ENCODE measurements at regions not wholly inside any gene's neighbourhood (a gene's known extent, or its start where the extent isn't known, plus 50 kb on each side); places are given as distances from the start of the nearest gene placed in this dataset.

- no peak overlapping the region for H3K4me3 ChIP-seq (ENCODE audit: low read depth in 1 of 5, low read length in 5 of 5)
- no peak overlapping the region for H3K27ac ChIP-seq (ENCODE audit: low read depth, low read length)
- H3K27me3 ChIP-seq (ENCODE audit: control insufficient read depth in 5 of 5, insufficient read depth in 4 of 5, low read length in 5 of 5), result no peaks in the 10 kb centered on the region
- no peaks in the 10 kb centered on the region for H3K9me3 ChIP-seq (ENCODE audit: control insufficient read depth in 5 of 5, low read length in 5 of 5)
- H3K9ac ChIP-seq (ENCODE audit: low read length in 5 of 5), result no peak overlapping the region
- no peaks in the 10 kb centered on the region for H3K36me3 ChIP-seq (ENCODE audit: control insufficient read depth in 5 of 5, insufficient read depth in 5 of 5, low read length in 5 of 5)
- no peaks in the 10 kb centered on the region for H3K4me1 ChIP-seq (ENCODE audit: control insufficient read depth in 5 of 5, insufficient read depth in 5 of 5, low read length in 5 of 5)
Measured at GRCh38 chr21:27622631-27623030, 655.7 kb upstream of the ADAMTS5 start.

- no peaks in the 10 kb centered on the region for H3K27me3 ChIP-seq (ENCODE audit: control insufficient read depth in 5 of 5, insufficient read depth in 4 of 5, low read length in 5 of 5)
- no peak overlapping the region for H3K4me3 ChIP-seq (ENCODE audit: low read depth in 1 of 5, low read length in 5 of 5)
- no peaks in the 10 kb centered on the region for H3K36me3 ChIP-seq (ENCODE audit: control insufficient read depth in 5 of 5, insufficient read depth in 5 of 5, low read length in 5 of 5)
- H3K4me1 ChIP-seq (ENCODE audit: control insufficient read depth in 5 of 5, insufficient read depth in 5 of 5, low read length in 5 of 5), result no peaks in the 10 kb centered on the region
- H3K9me3 ChIP-seq (ENCODE audit: control insufficient read depth in 5 of 5, low read length in 5 of 5), result no peaks in the 10 kb centered on the region
- no peak overlapping the region for H3K9ac ChIP-seq (ENCODE audit: low read length in 5 of 5)
- H3K27ac ChIP-seq (ENCODE audit: low read depth, low read length), result no peak overlapping the region
Measured at GRCh38 chr21:27614231-27614630, 647.3 kb upstream of the ADAMTS5 start.

- Histone ChIP-seq H3K4me1 (ENCODE audit: control insufficient read depth in 5 of 5, insufficient read depth in 5 of 5, low read length in 5 of 5) (no peaks in the 10 kb centered on the region), H3K36me3 (ENCODE audit: control insufficient read depth in 5 of 5, insufficient read depth in 5 of 5, low read length in 5 of 5) (no peaks in the 10 kb centered on the region), H3K9me3 (ENCODE audit: control insufficient read depth in 5 of 5, low read length in 5 of 5) (no peaks in the 10 kb centered on the region), H3K27me3 (ENCODE audit: control insufficient read depth in 5 of 5, insufficient read depth in 4 of 5, low read length in 5 of 5) (no peaks in the 10 kb centered on the region), H3K4me3 (ENCODE audit: low read depth in 1 of 5, low read length in 5 of 5) (no peak overlapping the region), H3K27ac (ENCODE audit: low read depth, low read length) (no peak overlapping the region), H3K9ac (ENCODE audit: low read length in 5 of 5) (no peak overlapping the region)
Measured at GRCh38 chr21:27606422-27606821, 639.5 kb upstream of the ADAMTS5 start.

GRCh38 chr21:27596196-27596595 is 629.3 kb upstream of the ADAMTS5 start:
- Histone ChIP-seq H3K27me3 (ENCODE audit: control insufficient read depth in 5 of 5, insufficient read depth in 4 of 5, low read length in 5 of 5) (no peaks in the 10 kb centered on the region), H3K4me3 (ENCODE audit: low read depth in 1 of 5, low read length in 5 of 5) (no peak overlapping the region), H3K9ac (ENCODE audit: low read length in 5 of 5) (no peak overlapping the region), H3K4me1 (ENCODE audit: control insufficient read depth in 5 of 5, insufficient read depth in 5 of 5, low read length in 5 of 5) (no peaks in the 10 kb centered on the region), H3K27ac (ENCODE audit: low read depth, low read length) (no peak overlapping the region), H3K9me3 (ENCODE audit: control insufficient read depth in 5 of 5, low read length in 5 of 5) (peaks cover 0 to 6% (median 0%) of the 10 kb centered on the region in 5 donors), H3K36me3 (ENCODE audit: control insufficient read depth in 5 of 5, insufficient read depth in 5 of 5, low read length in 5 of 5) (no peaks in the 10 kb centered on the region)

GRCh38 chr21:27595716-27596115 is 628.8 kb upstream of the ADAMTS5 start:
- Histone ChIP-seq H3K9me3 (ENCODE audit: control insufficient read depth in 5 of 5, low read length in 5 of 5) (peaks cover 0 to 6% (median 0%) of the 10 kb centered on the region in 5 donors), H3K4me1 (ENCODE audit: control insufficient read depth in 5 of 5, insufficient read depth in 5 of 5, low read length in 5 of 5) (peaks cover 0 to under 1% (median 0%) of the 10 kb centered on the region in 5 donors), H3K36me3 (ENCODE audit: control insufficient read depth in 5 of 5, insufficient read depth in 5 of 5, low read length in 5 of 5) (no peaks in the 10 kb centered on the region), H3K27ac (ENCODE audit: low read depth, low read length) (no peak overlapping the region), H3K9ac (ENCODE audit: low read length in 5 of 5) (no peak overlapping the region), H3K4me3 (ENCODE audit: low read depth in 1 of 5, low read length in 5 of 5) (no peak overlapping the region), H3K27me3 (ENCODE audit: control insufficient read depth in 5 of 5, insufficient read depth in 4 of 5, low read length in 5 of 5) (no peaks in the 10 kb centered on the region)

GRCh38 chr21:27590271-27590670 is 623.4 kb upstream of the ADAMTS5 start:
- no peaks in the 10 kb centered on the region for H3K27me3 ChIP-seq (ENCODE audit: control insufficient read depth in 5 of 5, insufficient read depth in 4 of 5, low read length in 5 of 5)
- no peaks in the 10 kb centered on the region for H3K9me3 ChIP-seq (ENCODE audit: control insufficient read depth in 5 of 5, low read length in 5 of 5)
- H3K9ac ChIP-seq (ENCODE audit: low read length in 5 of 5), result peak overlapping the region in 1 of 5 donors; percentile 62
- H3K36me3 ChIP-seq (ENCODE audit: control insufficient read depth in 5 of 5, insufficient read depth in 5 of 5, low read length in 5 of 5), result no peaks in the 10 kb centered on the region
- peak overlapping the region; percentile 25 for H3K27ac ChIP-seq (ENCODE audit: low read depth, low read length)
- peak overlapping the region in 3 of 5 donors; percentile 1 to 42 (median 8) for H3K4me3 ChIP-seq (ENCODE audit: low read depth in 1 of 5, low read length in 5 of 5)
- H3K4me1 ChIP-seq (ENCODE audit: control insufficient read depth in 5 of 5, insufficient read depth in 5 of 5, low read length in 5 of 5), result peaks cover 0 to 9% (median 3%) of the 10 kb centered on the region in 5 donors

- peaks cover 0 to 9% (median 3%) of the 10 kb centered on the region in 5 donors for H3K4me1 ChIP-seq (ENCODE audit: control insufficient read depth in 5 of 5, insufficient read depth in 5 of 5, low read length in 5 of 5)
Measured at GRCh38 chr21:27589781-27590180, 622.9 kb upstream of the ADAMTS5 start.

GRCh38 chr21:27586986-27587385 is 620.1 kb upstream of the ADAMTS5 start:
- Histone ChIP-seq H3K27ac (ENCODE audit: low read depth, low read length) (no peak overlapping the region), H3K4me1 (ENCODE audit: control insufficient read depth in 5 of 5, insufficient read depth in 5 of 5, low read length in 5 of 5) (peaks cover 0 to 21% (median 4%) of the 10 kb centered on the region in 5 donors), H3K36me3 (ENCODE audit: control insufficient read depth in 5 of 5, insufficient read depth in 5 of 5, low read length in 5 of 5) (no peaks in the 10 kb centered on the region), H3K9ac (ENCODE audit: low read length in 5 of 5) (no peak overlapping the region), H3K27me3 (ENCODE audit: control insufficient read depth in 5 of 5, insufficient read depth in 4 of 5, low read length in 5 of 5) (no peaks in the 10 kb centered on the region), H3K4me3 (ENCODE audit: low read depth in 1 of 5, low read length in 5 of 5) (no peak overlapping the region), H3K9me3 (ENCODE audit: control insufficient read depth in 5 of 5, low read length in 5 of 5) (no peaks in the 10 kb centered on the region)

More at GRCh38 chr21:27589781-27590180, 622.9 kb upstream of the ADAMTS5 start:
- H3K9ac ChIP-seq (ENCODE audit: low read length in 5 of 5), result peak overlapping the region in 1 of 5 donors; percentile 62
- H3K27me3 ChIP-seq (ENCODE audit: control insufficient read depth in 5 of 5, insufficient read depth in 4 of 5, low read length in 5 of 5), result no peaks in the 10 kb centered on the region
- H3K36me3 ChIP-seq (ENCODE audit: control insufficient read depth in 5 of 5, insufficient read depth in 5 of 5, low read length in 5 of 5), result no peaks in the 10 kb centered on the region
- H3K9me3 ChIP-seq (ENCODE audit: control insufficient read depth in 5 of 5, low read length in 5 of 5), result no peaks in the 10 kb centered on the region
- H3K27ac ChIP-seq (ENCODE audit: low read depth, low read length), result peak overlapping the region; percentile 25
- H3K4me3 ChIP-seq (ENCODE audit: low read depth in 1 of 5, low read length in 5 of 5), result no peak overlapping the region

- Histone ChIP-seq H3K4me3 (ENCODE audit: low read depth in 1 of 5, low read length in 5 of 5) (no peak overlapping the region), H3K36me3 (ENCODE audit: control insufficient read depth in 5 of 5, insufficient read depth in 5 of 5, low read length in 5 of 5) (no peaks in the 10 kb centered on the region), H3K27ac (ENCODE audit: low read depth, low read length) (no peak overlapping the region)
Measured at GRCh38 chr21:27586326-27586725, 619.4 kb upstream of the ADAMTS5 start.

GRCh38 chr21:27584256-27584655 is 617.4 kb upstream of the ADAMTS5 start:
- H3K4me3 ChIP-seq (ENCODE audit: low read depth in 1 of 5, low read length in 5 of 5), result no peak overlapping the region
- no peaks in the 10 kb centered on the region for H3K27me3 ChIP-seq (ENCODE audit: control insufficient read depth in 5 of 5, insufficient read depth in 4 of 5, low read length in 5 of 5)
- no peak overlapping the region for H3K27ac ChIP-seq (ENCODE audit: low read depth, low read length)
- H3K4me1 ChIP-seq (ENCODE audit: control insufficient read depth in 5 of 5, insufficient read depth in 5 of 5, low read length in 5 of 5), result peaks cover 0 to 12% (median 0%) of the 10 kb centered on the region in 5 donors
- no peak overlapping the region for H3K9ac ChIP-seq (ENCODE audit: low read length in 5 of 5)
- no peaks in the 10 kb centered on the region for H3K36me3 ChIP-seq (ENCODE audit: control insufficient read depth in 5 of 5, insufficient read depth in 5 of 5, low read length in 5 of 5)
- H3K9me3 ChIP-seq (ENCODE audit: control insufficient read depth in 5 of 5, low read length in 5 of 5), result no peaks in the 10 kb centered on the region

More at GRCh38 chr21:27586326-27586725, 619.4 kb upstream of the ADAMTS5 start:
- Histone ChIP-seq H3K27me3 (ENCODE audit: control insufficient read depth in 5 of 5, insufficient read depth in 4 of 5, low read length in 5 of 5) (no peaks in the 10 kb centered on the region), H3K9me3 (ENCODE audit: control insufficient read depth in 5 of 5, low read length in 5 of 5) (no peaks in the 10 kb centered on the region), H3K4me1 (ENCODE audit: control insufficient read depth in 5 of 5, insufficient read depth in 5 of 5, low read length in 5 of 5) (peaks cover 0 to 21% (median 4%) of the 10 kb centered on the region in 5 donors), H3K9ac (ENCODE audit: low read length in 5 of 5) (no peak overlapping the region)

All from subcutaneous abdominal adipose tissue (tissue), 5 donors.